ENCODE measurements at regions not wholly inside any gene's neighbourhood (a gene's known extent, or its start where the extent isn't known, plus 50 kb on each side); places are given as distances from the start of the nearest gene placed in this dataset.

GRCh38 chr2:128690869-128691268 lies 372.2 kb upstream of the HS6ST1 start:
- Histone ChIP-seq H3K4me1 (ENCODE audit: low read length) (peaks cover 5% of the 10 kb centered on the region), H3K36me3 (replicated peaks; ENCODE audit: low read depth, low read length) (no peaks in the 10 kb centered on the region), H3K27me3 (ENCODE audit: low read depth, low read length) (peaks cover 5% of the 10 kb centered on the region; the same call in 1 of the 2 replicates), H3K4me2 (ENCODE audit: low read length) (no peak overlapping the region), H2AFZ (ENCODE audit: low read depth, low read length) (no peak overlapping the region), H3K27ac (ENCODE audit: low read length) (no peak overlapping the region), H3K9ac (ENCODE audit: low read length) (no peak overlapping the region), H3K79me2 (ENCODE audit: low read length) (no peaks in the 10 kb centered on the region), H3K4me3 (ENCODE audit: low read length) (no peak overlapping the region), H4K20me1 (ENCODE audit: insufficient read depth, low read length) (no peaks in the 10 kb centered on the region), H3K9me3 (ENCODE audit: insufficient read depth, low read length) (no peaks in the 10 kb centered on the region)
- TF ChIP-seq EZH2phosphoT487 (IDR thresholded peaks at IDR 0.05; ENCODE audit: low read depth) (no peak), CTCF (IDR thresholded peaks at IDR 0.05; ENCODE audit: low read depth, low read length) (no peak)

GRCh38 chr2:128691526-128691925 lies 372.9 kb upstream of the HS6ST1 start:
- no peak for TF ChIP-seq EZH2phosphoT487 (IDR thresholded peaks at IDR 0.05; ENCODE audit: low read depth)
- no peak for TF ChIP-seq CTCF (IDR thresholded peaks at IDR 0.05; ENCODE audit: low read depth, low read length)
- Histone ChIP-seq H3K4me1 (ENCODE audit: low read length) (no peaks in the 10 kb centered on the region), H3K4me3 (ENCODE audit: low read length) (no peak overlapping the region), H3K9me3 (ENCODE audit: insufficient read depth, low read length) (no peaks in the 10 kb centered on the region), H3K4me2 (ENCODE audit: low read length) (no peak overlapping the region), H3K36me3 (replicated peaks; ENCODE audit: low read depth, low read length) (no peaks in the 10 kb centered on the region), H3K79me2 (ENCODE audit: low read length) (no peaks in the 10 kb centered on the region), H4K20me1 (ENCODE audit: insufficient read depth, low read length) (no peaks in the 10 kb centered on the region), H3K27ac (ENCODE audit: low read length) (no peak overlapping the region), H3K27me3 (ENCODE audit: low read depth, low read length) (peaks cover 7% of the 10 kb centered on the region; the same call in 1 of the 2 replicates), H2AFZ (ENCODE audit: low read depth, low read length) (no peak overlapping the region), H3K9ac (ENCODE audit: low read length) (no peak overlapping the region)

- Histone ChIP-seq H3K27ac (ENCODE audit: low read length) (no peak overlapping the region), H2AFZ (ENCODE audit: low read depth, low read length) (no peak overlapping the region), H3K9me3 (ENCODE audit: insufficient read depth, low read length) (no peaks in the 10 kb centered on the region), H3K27me3 (ENCODE audit: low read depth, low read length) (peaks cover 7% of the 10 kb centered on the region; the same call in 1 of the 2 replicates), H3K9ac (ENCODE audit: low read length) (no peak overlapping the region), H3K4me3 (ENCODE audit: low read length) (no peak overlapping the region), H3K79me2 (ENCODE audit: low read length) (no peaks in the 10 kb centered on the region), H3K36me3 (replicated peaks; ENCODE audit: low read depth, low read length) (no peaks in the 10 kb centered on the region), H3K4me1 (ENCODE audit: low read length) (no peaks in the 10 kb centered on the region), H3K4me2 (ENCODE audit: low read length) (no peak overlapping the region), H4K20me1 (ENCODE audit: insufficient read depth, low read length) (no peaks in the 10 kb centered on the region)
- TF ChIP-seq CTCF (IDR thresholded peaks at IDR 0.05; ENCODE audit: low read depth, low read length) (no peak), EZH2phosphoT487 (IDR thresholded peaks at IDR 0.05; ENCODE audit: low read depth) (no peak)
These were observed 374.5 kb upstream of the HS6ST1 start for GRCh38 chr2:128692895-128693742.

- no peak overlapping the region for H3K4me3 ChIP-seq (ENCODE audit: low read length)
- H3K9me3 ChIP-seq (ENCODE audit: insufficient read depth, low read length) = no peaks in the 10 kb centered on the region
- H3K27ac ChIP-seq (ENCODE audit: low read length) = no peak overlapping the region
- H3K79me2 ChIP-seq (ENCODE audit: low read length) = no peaks in the 10 kb centered on the region
- H2AFZ ChIP-seq (ENCODE audit: low read depth, low read length) = no peak overlapping the region
- no peak overlapping the region for H3K9ac ChIP-seq (ENCODE audit: low read length)
- no peaks in the 10 kb centered on the region for H3K4me1 ChIP-seq (ENCODE audit: low read length)
- H4K20me1 ChIP-seq (ENCODE audit: insufficient read depth, low read length) = no peaks in the 10 kb centered on the region
- no peak overlapping the region for H3K4me2 ChIP-seq (ENCODE audit: low read length)
- peaks cover 7% of the 10 kb centered on the region; the same call in 1 of the 2 replicates for H3K27me3 ChIP-seq (ENCODE audit: low read depth, low read length)
- no peak for TF ChIP-seq CTCF (IDR thresholded peaks at IDR 0.05; ENCODE audit: low read depth, low read length)
- H3K36me3 ChIP-seq (replicated peaks; ENCODE audit: low read depth, low read length) = no peaks in the 10 kb centered on the region
These were observed 375.0 kb upstream of the HS6ST1 start for GRCh38 chr2:128693743-128694029.
